Retinal pigment epithelial cell (primary cell): ENCODE measurements at regions not wholly inside any gene's neighbourhood (a gene's known extent, or its start where the extent isn't known, plus 50 kb on each side); places are given as distances from the start of the nearest gene placed in this dataset.
A peak's percentile ranks its signal among the peaks of the same experiment; 100 is the strongest.
"Not testable (repeated sequence)": the region's sequence is repeated elsewhere in the genome, so short reads cannot be mapped to it uniquely, and the experiment has no call there.

ENCODE experiments used
- DNase-seq: peaks from one replicate; pipeline ENCODE4 v3.0.0-alpha.2; 2010; ENCODE audit warnings: low read depth
- H3K4me3 ChIP-seq: 2 replicates; pipeline ENCODE4 v1.5.1; 2011; ENCODE audit warnings: mild to moderate bottlenecking, low read length, control low read depth, moderate library complexity
- TF ChIP-seq, protein P1 (sequence below): conservative IDR thresholded peaks from 2 replicates; pipeline ENCODE4 v1.5.1; 2011; ENCODE audit warnings: low read depth, low read length, control low read depth, inconsistent platforms

DNA sequence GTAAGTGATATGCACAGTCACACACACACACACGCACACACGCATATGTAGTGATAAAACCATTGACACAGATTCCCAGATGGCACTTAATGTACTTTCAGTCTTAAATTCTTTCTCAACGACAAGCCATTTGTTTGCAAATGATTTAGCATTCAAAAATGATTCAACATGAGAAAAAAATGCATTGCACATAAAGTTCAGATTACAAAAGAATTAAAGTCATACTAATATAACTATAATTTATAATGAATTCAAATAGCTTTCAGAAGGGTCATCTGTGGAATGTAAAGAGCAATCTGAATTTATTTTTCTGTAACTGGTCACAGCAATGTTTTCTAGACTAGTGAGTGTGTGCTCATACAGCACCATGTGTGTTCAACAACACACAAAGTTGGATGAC is 521.6 kb upstream of the ZNF337 start:
- TF ChIP-seq, protein P1, sequence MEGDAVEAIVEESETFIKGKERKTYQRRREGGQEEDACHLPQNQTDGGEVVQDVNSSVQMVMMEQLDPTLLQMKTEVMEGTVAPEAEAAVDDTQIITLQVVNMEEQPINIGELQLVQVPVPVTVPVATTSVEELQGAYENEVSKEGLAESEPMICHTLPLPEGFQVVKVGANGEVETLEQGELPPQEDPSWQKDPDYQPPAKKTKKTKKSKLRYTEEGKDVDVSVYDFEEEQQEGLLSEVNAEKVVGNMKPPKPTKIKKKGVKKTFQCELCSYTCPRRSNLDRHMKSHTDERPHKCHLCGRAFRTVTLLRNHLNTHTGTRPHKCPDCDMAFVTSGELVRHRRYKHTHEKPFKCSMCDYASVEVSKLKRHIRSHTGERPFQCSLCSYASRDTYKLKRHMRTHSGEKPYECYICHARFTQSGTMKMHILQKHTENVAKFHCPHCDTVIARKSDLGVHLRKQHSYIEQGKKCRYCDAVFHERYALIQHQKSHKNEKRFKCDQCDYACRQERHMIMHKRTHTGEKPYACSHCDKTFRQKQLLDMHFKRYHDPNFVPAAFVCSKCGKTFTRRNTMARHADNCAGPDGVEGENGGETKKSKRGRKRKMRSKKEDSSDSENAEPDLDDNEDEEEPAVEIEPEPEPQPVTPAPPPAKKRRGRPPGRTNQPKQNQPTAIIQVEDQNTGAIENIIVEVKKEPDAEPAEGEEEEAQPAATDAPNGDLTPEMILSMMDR: no peak
- H3K4me3 ChIP-seq: no peak overlapping the region

GRCh38 chr20:26216025-26216424 is 519.4 kb upstream of the ZNF337 start:
- peak; percentile 11 for DNase-seq

More for the DNA sequence above, 521.6 kb upstream of the ZNF337 start:
- DNase-seq: no peak

GRCh38 chr20:26214991-26215390 is 518.3 kb upstream of the ZNF337 start:
- no peak for DNase-seq
- TF ChIP-seq, protein P1: no peak
- no peak overlapping the region for H3K4me3 ChIP-seq

More at GRCh38 chr20:26216025-26216424, 519.4 kb upstream of the ZNF337 start:
- TF ChIP-seq, protein P1: no peak
- H3K4me3 ChIP-seq: no peak overlapping the region

- no peak for DNase-seq
- H3K4me3 ChIP-seq: peak overlapping the region; percentile 26
- TF ChIP-seq, protein P1: no peak
Observed at GRCh38 chr20:26209171-26209941, 512.7 kb upstream of the ZNF337 start.

- DNase-seq: no peak
- TF ChIP-seq, protein P1: no peak
- peak overlapping the region; percentile 34 for H3K4me3 ChIP-seq
Observed at GRCh38 chr20:26208296-26209091, 511.8 kb upstream of the ZNF337 start.

- DNase-seq: not testable (repeated sequence)
- H3K4me3 ChIP-seq: peak overlapping the region; percentile 34
Observed at GRCh38 chr20:26207967-26208295, 511.3 kb upstream of the ZNF337 start.

DNA sequence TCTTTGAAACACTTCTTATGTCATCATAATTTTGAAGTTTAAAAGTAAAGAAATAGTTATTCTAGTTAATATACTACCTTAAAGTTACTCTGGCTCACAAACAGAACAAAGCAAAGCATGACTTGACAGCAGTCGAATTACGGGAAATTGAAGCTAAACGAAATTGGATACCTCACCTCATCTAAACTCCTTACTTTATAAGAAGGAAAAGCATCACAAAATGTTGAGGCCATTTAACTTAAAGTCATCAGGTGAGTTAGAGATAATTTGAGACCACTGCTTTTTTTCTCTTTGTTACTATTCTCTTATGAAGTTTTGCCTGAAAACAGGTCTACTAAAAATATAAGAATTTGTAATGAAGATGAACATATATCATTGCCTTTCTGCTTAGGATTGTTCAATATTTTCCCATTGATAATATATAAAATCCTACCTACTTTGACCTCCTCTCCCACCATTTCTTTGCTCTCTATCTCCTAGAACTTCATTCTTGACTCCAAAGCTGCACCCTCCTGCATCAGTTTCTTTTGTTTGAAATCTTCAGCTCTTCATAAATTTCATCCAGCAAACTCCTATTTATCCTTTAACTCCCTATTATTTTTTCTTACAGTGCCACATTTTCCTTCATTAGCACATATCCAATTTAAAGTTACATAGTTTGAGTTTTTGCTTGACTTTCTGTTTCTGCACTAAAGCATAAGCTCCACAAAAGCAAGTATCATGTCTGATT is 510.7 kb upstream of the ZNF337 start:
- TF ChIP-seq, protein P1: no peak
- no peak overlapping the region for H3K4me3 ChIP-seq
- no peak for DNase-seq
